ENCODE measurements at regions not wholly inside any gene's neighbourhood (a gene's known extent, or its start where the extent isn't known, plus 50 kb on each side); places are given as distances from the start of the nearest gene placed in this dataset.

GRCh38 chr19:56927294-56927693 is 86.8 kb upstream of the PEG3 start:
- Histone ChIP-seq H3K27me3 (no peaks in the 10 kb centered on the region), H3K9me3 (no peaks in the 10 kb centered on the region; the same call in 1 of the 2 replicates), H3K4me1 (no peaks in the 10 kb centered on the region), H3K4me3 (ENCODE audit: low read depth, low read length) (no peak overlapping the region), H3K36me3 (no peaks in the 10 kb centered on the region)
- no peak for DNase-seq
- no peak for TF ChIP-seq CTCF (IDR thresholded peaks at IDR 0.05; ENCODE audit: low read depth, low read length)

DNA sequence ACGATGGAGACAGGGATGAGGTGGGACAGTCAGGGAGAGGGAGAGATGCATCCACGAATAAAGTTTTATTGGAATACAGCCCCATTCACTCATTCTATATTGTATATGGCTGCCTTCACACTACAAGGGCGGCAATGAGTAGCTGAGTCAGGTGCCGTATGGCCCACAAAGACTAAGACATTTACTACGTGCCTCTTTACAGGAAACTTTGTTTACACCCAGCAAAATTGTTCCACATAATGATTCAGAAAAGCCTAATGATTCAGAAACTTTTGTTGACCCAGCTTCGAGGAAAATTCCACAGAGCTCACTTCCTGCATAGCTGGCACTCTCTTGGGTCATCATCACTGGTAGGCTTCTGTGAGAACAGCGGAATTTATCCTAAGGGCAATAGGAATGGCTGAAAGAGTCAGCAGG is 87.3 kb upstream of the PEG3 start:
- Histone ChIP-seq H3K9me3 (no peaks in the 10 kb centered on the region; the same call in 1 of the 2 replicates), H3K36me3 (no peaks in the 10 kb centered on the region), H3K4me3 (ENCODE audit: low read depth, low read length) (no peak overlapping the region), H3K27me3 (no peaks in the 10 kb centered on the region), H3K4me1 (no peaks in the 10 kb centered on the region)
- no peak for DNase-seq
- no peak for TF ChIP-seq CTCF (IDR thresholded peaks at IDR 0.05; ENCODE audit: low read depth, low read length)

DNA sequence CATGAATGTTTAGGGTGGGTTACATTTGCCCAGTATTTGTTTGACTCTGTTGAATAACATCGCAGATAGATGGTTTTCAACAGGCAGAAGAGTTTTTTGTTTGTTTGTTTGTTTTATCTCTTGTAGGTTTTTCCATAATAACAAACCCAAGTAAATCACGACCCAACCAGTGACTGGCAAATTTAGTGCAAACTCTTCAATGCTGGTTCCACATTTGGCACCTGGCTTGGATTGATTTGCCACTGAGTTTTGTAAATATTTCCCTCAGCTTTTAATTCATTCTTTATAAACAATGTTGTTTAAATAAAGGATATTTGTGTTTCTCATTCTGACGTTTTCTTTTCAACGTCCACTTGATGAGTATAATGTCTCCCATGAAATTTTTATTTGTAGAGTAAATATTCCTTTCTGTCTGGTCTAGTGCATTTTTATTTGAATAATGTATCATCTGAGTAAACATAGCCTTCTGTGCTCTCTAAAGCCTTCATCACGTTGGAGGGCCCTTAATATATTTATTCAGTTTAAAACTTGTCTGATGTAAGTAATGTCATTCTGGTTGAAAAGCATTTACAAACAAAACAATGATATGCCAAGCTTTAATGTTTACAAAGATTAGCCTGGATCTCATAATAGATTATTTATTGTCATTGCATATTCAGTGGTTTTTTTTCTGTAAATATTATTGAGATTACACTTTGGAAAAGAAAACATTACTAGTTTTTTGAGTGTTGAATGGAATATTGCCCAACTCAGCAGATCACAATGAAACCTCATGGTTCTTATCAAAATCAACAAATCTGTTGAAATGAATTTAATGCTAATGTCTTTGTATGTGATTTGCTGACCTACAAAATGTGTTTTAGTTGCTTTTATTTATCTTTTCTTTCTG is 90.4 kb upstream of the PEG3 start:
- H3K9me3 ChIP-seq: no peaks in the 10 kb centered on the region; the same call in 1 of the 2 replicates
- TF ChIP-seq CTCF (IDR thresholded peaks at IDR 0.05; ENCODE audit: low read depth, low read length): no peak
- H3K4me1 ChIP-seq: no peaks in the 10 kb centered on the region
- H3K27me3 ChIP-seq: no peaks in the 10 kb centered on the region
- no peak overlapping the region for H3K4me3 ChIP-seq (ENCODE audit: low read depth, low read length)
- DNase-seq: no peak
- H3K36me3 ChIP-seq: no peaks in the 10 kb centered on the region

DNA sequence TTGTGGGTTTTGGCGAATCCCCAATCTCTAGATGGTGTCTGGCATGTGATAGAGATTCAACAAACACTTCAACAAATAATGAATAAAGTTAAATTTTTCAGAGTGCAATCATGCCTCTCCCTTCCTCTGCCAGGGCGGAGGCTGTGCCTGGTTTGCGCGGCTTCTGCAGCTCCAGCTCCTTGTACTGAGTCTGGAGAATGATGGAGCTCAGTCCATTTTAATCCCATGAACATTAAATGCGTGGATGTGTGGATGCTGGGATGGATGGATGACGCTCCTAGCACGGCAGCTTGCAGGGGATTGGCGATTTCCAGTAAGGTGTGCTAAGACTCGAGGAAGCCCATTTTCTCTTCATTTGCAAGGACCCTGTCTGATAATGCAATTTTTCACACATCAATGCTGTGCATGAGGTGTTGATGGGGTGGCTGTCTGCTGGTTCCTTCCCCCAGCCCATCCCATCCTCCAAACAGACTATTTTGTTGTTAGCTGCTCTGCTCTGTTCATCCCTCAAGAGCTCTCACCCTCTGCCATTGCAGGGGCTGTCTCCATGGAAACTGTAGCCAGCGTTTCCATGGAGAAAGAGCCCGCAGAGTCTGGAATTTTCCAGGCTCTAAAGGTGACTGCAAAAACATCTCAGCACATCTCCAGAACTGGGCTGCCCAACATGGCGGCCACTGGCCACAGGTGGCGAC is 92.6 kb upstream of the PEG3 start:
- Histone ChIP-seq H3K4me1 (no peaks in the 10 kb centered on the region), H3K9me3 (no peaks in the 10 kb centered on the region; the same call in 1 of the 2 replicates), H3K27me3 (no peaks in the 10 kb centered on the region), H3K4me3 (ENCODE audit: low read depth, low read length) (no peak overlapping the region), H3K36me3 (no peaks in the 10 kb centered on the region)
- no peak for TF ChIP-seq CTCF (IDR thresholded peaks at IDR 0.05; ENCODE audit: low read depth, low read length)
- DNase-seq: no peak

DNA sequence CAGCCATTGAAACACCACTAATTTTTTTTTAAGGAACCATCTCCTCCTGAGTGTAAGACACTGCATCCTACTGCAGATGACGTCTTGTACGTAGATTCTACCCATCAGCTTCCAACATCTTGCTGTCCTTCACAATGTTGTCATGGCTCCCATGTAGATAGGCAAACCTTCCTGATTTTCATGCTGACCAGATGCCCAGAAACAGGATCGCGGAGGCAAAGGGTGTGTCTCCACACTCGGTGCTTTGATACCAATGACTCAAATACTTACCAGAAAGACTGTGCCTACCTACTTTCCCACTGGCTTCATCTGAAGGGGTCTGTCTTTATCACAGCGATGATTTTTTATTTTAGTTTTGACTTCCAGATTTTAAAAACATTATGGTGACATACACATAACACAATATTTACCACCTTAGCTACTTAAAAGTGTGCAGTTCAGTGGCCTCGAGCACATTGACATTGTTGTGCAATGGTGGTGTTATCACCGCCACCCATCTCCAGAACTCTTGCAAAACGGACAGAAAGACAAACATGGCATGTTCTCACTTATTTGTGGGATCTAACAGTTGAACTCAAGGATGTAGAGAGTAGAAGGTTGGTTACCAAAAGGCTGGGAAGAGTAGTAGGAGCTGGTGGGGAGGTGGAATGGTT is 94.0 kb upstream of the PEG3 start:
- no peak for DNase-seq
- TF ChIP-seq CTCF (IDR thresholded peaks at IDR 0.05; ENCODE audit: low read depth, low read length): no peak

More for the DNA sequence above, 94.0 kb upstream of the PEG3 start:
- Histone ChIP-seq H3K4me3 (ENCODE audit: low read depth, low read length) (no peak overlapping the region), H3K9me3 (no peaks in the 10 kb centered on the region; the same call in 1 of the 2 replicates), H3K36me3 (no peaks in the 10 kb centered on the region), H3K27me3 (no peaks in the 10 kb centered on the region), H3K4me1 (no peaks in the 10 kb centered on the region)
